H9 (cell line): ENCODE measurements at regions not wholly inside any gene's neighbourhood (a gene's known extent, or its start where the extent isn't known, plus 50 kb on each side); places are given as distances from the start of the nearest gene placed in this dataset.

Experiments
- DNase-seq: peaks from one replicate; pipeline ENCODE4 v3.0.0-alpha.2; 2017
- H2AFZ ChIP-seq: one replicate; pipeline ENCODE4 v1.6.1; 2013; ENCODE audit warnings: mild to moderate bottlenecking, low read length, control low read depth, moderate library complexity
- H2AK5ac ChIP-seq: 2 replicates; pipeline ENCODE4 v1.6.1; 2013; ENCODE audit warnings: low read length, control low read depth, mixed read lengths; ENCODE audit not compliant: insufficient read length
- H2BK120ac ChIP-seq: one replicate; pipeline ENCODE4 v1.6.1; 2013; ENCODE audit warnings: low read depth, mild to moderate bottlenecking, low read length, control low read depth, inconsistent platforms; ENCODE audit not compliant: poor library complexity, severe bottlenecking
- H2BK12ac ChIP-seq: 2 replicates; pipeline ENCODE4 v1.6.1; 2013; ENCODE audit warnings: low read length, control low read depth, mixed read lengths, low read depth; ENCODE audit not compliant: insufficient read length
- H2BK15ac ChIP-seq: 2 replicates; pipeline ENCODE4 v1.6.1; 2013; ENCODE audit warnings: low read depth, low read length, control low read depth
- H2BK20ac ChIP-seq: one replicate; pipeline ENCODE4 v1.6.1; 2013; ENCODE audit warnings: low read depth, mild to moderate bottlenecking, low read length, control low read depth, inconsistent platforms; ENCODE audit not compliant: poor library complexity, severe bottlenecking
- H2BK5ac ChIP-seq: 2 replicates; pipeline ENCODE4 v1.6.1; 2013; ENCODE audit warnings: low read length, control low read depth, mixed read lengths; ENCODE audit not compliant: insufficient read length
- H3K14ac ChIP-seq: 2 replicates; pipeline ENCODE4 v1.6.1; 2013; ENCODE audit warnings: low read length, control low read depth; ENCODE audit not compliant: insufficient read depth
- H3K18ac ChIP-seq: 2 replicates; pipeline ENCODE4 v1.6.1; 2013; ENCODE audit warnings: low read depth, mild to moderate bottlenecking, mixed read lengths, low read length, control low read depth; ENCODE audit not compliant: insufficient read length
- H3K23ac ChIP-seq: 2 replicates; pipeline ENCODE4 v1.6.1; 2013; ENCODE audit warnings: low read length, control low read depth, mixed read lengths, low read depth; ENCODE audit not compliant: insufficient read length
- H3K23me2 ChIP-seq: 2 replicates; pipeline ENCODE4 v1.6.1; 2013; ENCODE audit warnings: low read depth, mild to moderate bottlenecking, mixed read lengths, low read length, control low read depth; ENCODE audit not compliant: insufficient read length, poor library complexity, severe bottlenecking
- H3K27ac ChIP-seq: 2 replicates; pipeline ENCODE4 v1.5.1; 2013; ENCODE audit warnings: low read length, control low read depth, mixed read lengths, low read depth; ENCODE audit not compliant: insufficient read length
- H3K27me3 ChIP-seq: 2 replicates; pipeline ENCODE4 v1.6.1; 2013; ENCODE audit warnings: low read length, control low read depth, inconsistent platforms; ENCODE audit not compliant: insufficient read depth
- H3K4ac ChIP-seq: 2 replicates; pipeline ENCODE4 v1.6.1; 2013; ENCODE audit warnings: low read depth, mild to moderate bottlenecking, control low read depth, inconsistent platforms, low read length, moderate library complexity
- H3K4me1 ChIP-seq: 2 replicates; pipeline ENCODE4 v1.6.1; 2013; ENCODE audit warnings: low read length, control low read depth, inconsistent platforms; ENCODE audit not compliant: insufficient read depth
- H3K4me2 ChIP-seq: 2 replicates; pipeline ENCODE4 v1.6.1; 2013; ENCODE audit warnings: low read length, control low read depth, mixed read lengths; ENCODE audit not compliant: insufficient read length, insufficient read depth
- H3K56ac ChIP-seq: 2 replicates; pipeline ENCODE4 v1.6.1; 2013; ENCODE audit warnings: low read depth, mild to moderate bottlenecking, mixed read lengths, low read length, control low read depth; ENCODE audit not compliant: insufficient read length
- H3K79me1 ChIP-seq: 2 replicates; pipeline ENCODE4 v1.6.1; 2013; ENCODE audit warnings: low read depth, mild to moderate bottlenecking, moderate library complexity, low read length, control low read depth, inconsistent platforms; ENCODE audit not compliant: insufficient read depth, poor library complexity, severe bottlenecking
- H3K79me2 ChIP-seq: 2 replicates; pipeline ENCODE4 v1.6.1; 2013; ENCODE audit warnings: low read length, control low read depth, inconsistent platforms; ENCODE audit not compliant: insufficient read depth
- H3K9ac ChIP-seq: 2 replicates; pipeline ENCODE4 v1.6.1; 2013; ENCODE audit warnings: low read length, control low read depth, mixed read lengths; ENCODE audit not compliant: insufficient read length; ENCODE audit errors: extremely low read depth
- H3K9me3 ChIP-seq: one replicate; pipeline ENCODE4 v1.6.1; 2013; ENCODE audit warnings: low read depth, low read length, inconsistent platforms; ENCODE audit not compliant: control insufficient read depth
- H3T11ph ChIP-seq: one replicate; pipeline ENCODE4 v1.6.1; 2013; ENCODE audit warnings: mild to moderate bottlenecking, low read length, control low read depth, inconsistent platforms
- H4K20me1 ChIP-seq: one replicate; pipeline ENCODE4 v1.6.1; 2013; ENCODE audit not compliant: control insufficient read depth, insufficient read length, insufficient read depth
- H4K5ac ChIP-seq: 2 replicates; pipeline ENCODE4 v1.6.1; 2013; ENCODE audit warnings: low read depth, mild to moderate bottlenecking, mixed read lengths, low read length, control low read depth; ENCODE audit not compliant: insufficient read length
- H4K8ac ChIP-seq: replicated peaks from 2 replicates; pipeline ENCODE4 v1.6.1; 2013; ENCODE audit warnings: low read length, control low read depth, mixed read lengths, low read depth; ENCODE audit not compliant: insufficient read length
- H4K91ac ChIP-seq: 2 replicates; pipeline ENCODE4 v1.6.1; 2013; ENCODE audit warnings: low read depth, mild to moderate bottlenecking, moderate library complexity, mixed read lengths, low read length, control low read depth; ENCODE audit not compliant: insufficient read length
- H3K27ac Mint-ChIP-seq, 3 experiments: 2 replicates in 2 of 3; 3 replicates in 1 of 3; pipeline ENCODE4 v1.8.0; 2020 to 2021; ENCODE audit warnings: mixed read lengths in 3 of 3, mild to moderate bottlenecking in 1 of 3, moderate library complexity in 1 of 3
- H3K27me3 Mint-ChIP-seq: 2 replicates; pipeline ENCODE4 v1.8.0; 2021; ENCODE audit warnings: low read depth, mild to moderate bottlenecking, moderate library complexity, mixed read lengths
- H3K36me3 Mint-ChIP-seq, 3 experiments: 2 replicates in 2 of 3; 3 replicates in 1 of 3; pipeline ENCODE4 v1.8.0; 2020 to 2021; ENCODE audit warnings: low read depth in 3 of 3, mixed read lengths in 3 of 3; ENCODE audit not compliant: insufficient read depth in 1 of 3
- H3K4me1 Mint-ChIP-seq, 2 experiments: 2 replicates each; pipeline ENCODE4 v1.8.0; 2020; ENCODE audit warnings: mixed read lengths in 2 of 2
- H3K4me3 Mint-ChIP-seq, 2 experiments: 2 replicates in 1 of 2; 3 replicates in 1 of 2; pipeline ENCODE4 v1.8.0; 2020 to 2021; ENCODE audit warnings: mild to moderate bottlenecking in 2 of 2, mixed read lengths in 2 of 2, moderate library complexity in 1 of 2
- H3K9me3 Mint-ChIP-seq, 2 experiments: 2 replicates in 1 of 2; 3 replicates in 1 of 2; pipeline ENCODE4 v1.8.0; 2020; ENCODE audit warnings: mild to moderate bottlenecking in 2 of 2, mixed read lengths in 2 of 2, moderate library complexity in 1 of 2
- CTCF ChIP-seq: fragments of 200-600 bp; sonication (generic); conservative IDR thresholded peaks from 3 replicates; pipeline ENCODE4 v1.8.0; 2021; ENCODE audit warnings: antibody characterized with exemption, mild to moderate bottlenecking
- WGBS: extraction: QIAGEN DNeasy Blood & Tissue Kit; methylation state at CpG from one replicate; pipeline ENCODE4 v1.1.7; 2013; ENCODE audit warnings: missing lambda C conversion rate, low lambda C conversion rate, mixed read lengths; ENCODE audit not compliant: insufficient read length; ENCODE audit errors: extremely low coverage; 5-methylcytosine and 5-hydroxymethylcytosine counted together

- Histone ChIP-seq H3K23me2 (no peaks in the 10 kb centered on the region), H3K79me2 (no peaks in the 10 kb centered on the region), H3K9me3 (peaks cover 11% of the 10 kb centered on the region), H4K20me1 (no peaks in the 10 kb centered on the region), H3K79me1 (no peaks in the 10 kb centered on the region), H3K4me2 (no peak overlapping the region), H2AFZ (no peak overlapping the region), H4K91ac (no peak overlapping the region), H3K27me3 (no peaks in the 10 kb centered on the region), H2BK20ac (no peak overlapping the region), H3K56ac (no peak overlapping the region), H3K9ac (no peak overlapping the region), H3K18ac (no peak overlapping the region), H2BK5ac (no peak overlapping the region), H3K14ac (no peak overlapping the region), H2AK5ac (no peak overlapping the region), H2BK12ac (no peak overlapping the region), H3K27ac (no peak overlapping the region), H2BK15ac (no peak overlapping the region), H3K23ac (no peak overlapping the region), H4K5ac (no peak overlapping the region), H3K4me1 (no peaks in the 10 kb centered on the region; the same call in 1 of the 2 replicates), H2BK120ac (no peak overlapping the region), H3K4ac (no peak overlapping the region), H3T11ph (no peak overlapping the region), H4K8ac (no peak overlapping the region)
- no CpG with 5 or more reads among the region's 3 CpGs for WGBS
- no peak for DNase-seq
- no peak for TF ChIP-seq CTCF
- Mint-ChIP-seq H3K4me1 (peaks cover 14 to 21% of the 10 kb centered on the region in 2 experiments), H3K27ac (no peak overlapping the region), H3K27me3 (no peaks in the 10 kb centered on the region; the same call in 1 of the 2 replicates), H3K9me3 (peaks cover 20 to 25% of the 10 kb centered on the region in 2 experiments), H3K4me3 (no peak overlapping the region), H3K36me3 (peaks cover 2 to 15% (median 2%) of the 10 kb centered on the region in 3 experiments; a peak in 5 of 7 replicates)
Measured at GRCh38 chr20:19071446-19071725, 141.1 kb upstream of the SLC24A3 start.
